Progenitor cell of endocrine pancreas (in vitro differentiated cells): ENCODE measurements at regions not wholly inside any gene's neighbourhood (a gene's known extent, or its start where the extent isn't known, plus 50 kb on each side); places are given as distances from the start of the nearest gene placed in this dataset.
A peak's percentile ranks its signal among the peaks of the same experiment; 100 is the strongest.

Source experiments
- DNase-seq: peaks from one replicate; pipeline ENCODE4 v3.0.0; 2021; ENCODE audit warnings: low spot score; ENCODE audit not compliant: unreplicated experiment
- H3K27ac Mint-ChIP-seq: 2 replicates; pipeline ENCODE4 v1.8.0; 2021; ENCODE audit warnings: mild to moderate bottlenecking, moderate library complexity, mixed read lengths
- H3K27me3 Mint-ChIP-seq: 2 replicates; pipeline ENCODE4 v1.8.0; 2021; ENCODE audit warnings: mixed read lengths
- H3K36me3 Mint-ChIP-seq: 2 replicates; pipeline ENCODE4 v1.8.0; 2022; ENCODE audit warnings: mixed read lengths; ENCODE audit not compliant: insufficient read depth
- H3K4me1 Mint-ChIP-seq: 2 replicates; pipeline ENCODE4 v1.8.0; 2021; ENCODE audit warnings: low read depth, mixed read lengths
- H3K4me3 Mint-ChIP-seq: 2 replicates; pipeline ENCODE4 v1.8.0; 2021; ENCODE audit warnings: low read depth, mild to moderate bottlenecking, moderate library complexity, mixed read lengths
- H3K9me3 Mint-ChIP-seq: 2 replicates; pipeline ENCODE4 v1.8.0; 2021; ENCODE audit warnings: low read depth, mixed read lengths
- CTCF ChIP-seq: fragments of 200-600 bp; sonication (generic); IDR thresholded peaks from one replicate; pipeline ENCODE4 v1.5.0; 2021; ENCODE audit warnings: antibody characterized with exemption, mild to moderate bottlenecking; ENCODE audit not compliant: unreplicated experiment

- Mint-ChIP-seq H3K27ac (no peak overlapping the region), H3K4me3 (no peak overlapping the region), H3K9me3 (no peaks in the 10 kb centered on the region), H3K36me3 (no peaks in the 10 kb centered on the region), H3K27me3 (no peaks in the 10 kb centered on the region), H3K4me1 (peaks cover 1% of the 10 kb centered on the region)
- DNase-seq = no peak
- TF ChIP-seq CTCF = no peak
Observed at GRCh38 chr2:59779571-59779970, 773.9 kb downstream of the BCL11A start.

GRCh38 chr2:59777120-59777519 lies 776.3 kb downstream of the BCL11A start:
- no peak overlapping the region for H3K4me3 Mint-ChIP-seq
- H3K27me3 Mint-ChIP-seq = no peaks in the 10 kb centered on the region
- no peak for TF ChIP-seq CTCF
- no peaks in the 10 kb centered on the region for H3K9me3 Mint-ChIP-seq
- no peak overlapping the region for H3K27ac Mint-ChIP-seq
- no peaks in the 10 kb centered on the region for H3K36me3 Mint-ChIP-seq
- DNase-seq = no peak
- H3K4me1 Mint-ChIP-seq = peaks cover 1% of the 10 kb centered on the region

- no peak for TF ChIP-seq CTCF
- DNase-seq = no peak
- H3K36me3 Mint-ChIP-seq = no peaks in the 10 kb centered on the region
- peaks cover 1% of the 10 kb centered on the region for H3K4me1 Mint-ChIP-seq
- no peaks in the 10 kb centered on the region for H3K9me3 Mint-ChIP-seq
- H3K4me3 Mint-ChIP-seq = no peak overlapping the region
- H3K27me3 Mint-ChIP-seq = no peaks in the 10 kb centered on the region
- H3K27ac Mint-ChIP-seq = no peak overlapping the region
Observed at GRCh38 chr2:59776726-59777008, 776.8 kb downstream of the BCL11A start.

GRCh38 chr2:59774821-59775433 lies 778.5 kb downstream of the BCL11A start:
- Mint-ChIP-seq H3K9me3 (no peaks in the 10 kb centered on the region), H3K4me3 (no peak overlapping the region), H3K27ac (no peak overlapping the region), H3K4me1 (no peaks in the 10 kb centered on the region), H3K27me3 (no peaks in the 10 kb centered on the region), H3K36me3 (no peaks in the 10 kb centered on the region)
- peak; percentile 21 for TF ChIP-seq CTCF
- DNase-seq = no peak

- no peaks in the 10 kb centered on the region for H3K9me3 Mint-ChIP-seq
- TF ChIP-seq CTCF = no peak
- no peak overlapping the region for H3K4me3 Mint-ChIP-seq
- DNase-seq = no peak
- no peak overlapping the region for H3K27ac Mint-ChIP-seq
- peaks cover 3% of the 10 kb centered on the region for H3K4me1 Mint-ChIP-seq
- H3K27me3 Mint-ChIP-seq = no peaks in the 10 kb centered on the region
- H3K36me3 Mint-ChIP-seq = no peaks in the 10 kb centered on the region
Observed at GRCh38 chr2:59770651-59771050, 782.8 kb downstream of the BCL11A start.
